PC-3 (cell line): ENCODE measurements at regions not wholly inside any gene's neighbourhood (a gene's known extent, or its start where the extent isn't known, plus 50 kb on each side); places are given as distances from the start of the nearest gene placed in this dataset.
"Not testable (repeated sequence)": the region's sequence is repeated elsewhere in the genome, so short reads cannot be mapped to it uniquely, and the experiment has no call there.

Experiments used
- ATAC-seq: fragments of 200-7000 bp; cut with Tn5 transposase; 2 replicates; pipeline ENCODE4 v1.9.1; 2020; ENCODE audit warnings: mild to moderate bottlenecking, moderate library complexity
- BruUV-seq: library from RNA; stranded (reverse); fragments of 400-500 nt; replicated peaks from 2 replicates; lab custom pipeline; 2021; lab: Mats Ljungman, UMichigan
- CTCF ChIA-PET: fragments of 300-600 bp; sonication (Branson Sonifier 250); formaldehyde crosslinking; loops from one replicate; lab custom pipeline; 2022; ENCODE audit warnings: antibody characterized with exemption; lab: Charles Lee
- POLR2A ChIA-PET: fragments of 300-600 bp; sonication (Branson Sonifier 250); formaldehyde crosslinking; loops from one replicate; lab custom pipeline; 2022; ENCODE audit warnings: antibody characterized with exemption; ENCODE audit not compliant: unreplicated experiment; lab: Charles Lee
- DNase-seq: peaks from one replicate; pipeline ENCODE4 v3.0.0-alpha.2; 2015
- H2AFZ ChIP-seq: fragments of 300-600 bp; sonication (generic); 2 replicates; pipeline ENCODE4 v1.6.0; 2016; ENCODE audit warnings: antibody characterized with exemption, low read length
- H3F3A ChIP-seq: fragments of 300-600 bp; sonication (generic); one replicate; pipeline ENCODE4 v1.6.0; 2017; ENCODE audit warnings: antibody characterized with exemption, low read length, control low read depth, mild to moderate bottlenecking; ENCODE audit not compliant: unreplicated experiment
- H3K27ac ChIP-seq: fragments of 300-600 bp; sonication (generic); 2 replicates; pipeline ENCODE4 v1.5.1; 2016; ENCODE audit warnings: mild to moderate bottlenecking, low read length
- H3K27me3 ChIP-seq: fragments of 300-600 bp; sonication (generic); 2 replicates; pipeline ENCODE4 v1.6.1; 2016; ENCODE audit warnings: low read length, mixed read lengths
- H3K36me3 ChIP-seq: fragments of 300-600 bp; sonication (generic); 2 replicates; pipeline ENCODE4 v1.6.1; 2016; ENCODE audit warnings: low read depth, mixed run types, low read length, mixed read lengths
- H3K4me1 ChIP-seq: fragments of 300-600 bp; sonication (generic); 2 replicates; pipeline ENCODE4 v1.5.1; 2016; ENCODE audit warnings: low read length; ENCODE audit not compliant: insufficient read depth
- H3K4me2 ChIP-seq: fragments of 300-600 bp; sonication (generic); 2 replicates; pipeline ENCODE4 v1.6.0; 2016; ENCODE audit warnings: low read length
- H3K4me3 ChIP-seq: fragments of 300-600 bp; sonication (generic); 2 replicates; pipeline ENCODE4 v1.5.1; 2016; ENCODE audit warnings: mild to moderate bottlenecking, low read length, mixed read lengths
- H3K79me2 ChIP-seq: fragments of 300-600 bp; sonication (generic); 2 replicates; pipeline ENCODE4 v1.6.1; 2017; ENCODE audit warnings: low read length, mixed read lengths
- H3K9ac ChIP-seq: fragments of 300-600 bp; sonication (generic); 2 replicates; pipeline ENCODE4 v1.6.0; 2016; ENCODE audit warnings: mild to moderate bottlenecking, low read length
- H3K9me2 ChIP-seq: fragments of 300-600 bp; sonication (generic); replicated peaks from 2 replicates; pipeline ENCODE4 v1.6.1; 2016; ENCODE audit warnings: mixed run types, low read length, mixed read lengths
- H3K9me3 ChIP-seq: fragments of 300-600 bp; sonication (generic); 2 replicates; pipeline ENCODE4 v1.6.1; 2016; ENCODE audit warnings: low read length, mixed read lengths
- H4K20me1 ChIP-seq: fragments of 300-600 bp; sonication (generic); 2 replicates; pipeline ENCODE4 v1.6.1; 2016; ENCODE audit warnings: low read length, mixed read lengths
- EZH2 ChIP-seq: fragments of 300-600 bp; sonication (generic); IDR thresholded peaks from one replicate; pipeline ENCODE4 v1.6.1; 2017; ENCODE audit warnings: antibody characterized with exemption, mild to moderate bottlenecking, low read length; ENCODE audit not compliant: unreplicated experiment
- EZH2phosphoT487 ChIP-seq: fragments of 300-600 bp; sonication (generic); IDR thresholded peaks from 2 replicates; pipeline ENCODE4 v1.6.1; 2018; ENCODE audit warnings: mild to moderate bottlenecking, antibody characterized with exemption, low read length, borderline replicate concordance
- intact Hi-C: fragments of 100-400 bp; cut with micrococcal nuclease; formaldehyde crosslinking; loops from 2 replicates; pipeline ENCODE4 v1.9.0; 2023
- TF ChIP-seq, protein P1 (sequence below): fragments of 300-600 bp; sonication (generic); conservative IDR thresholded peaks from 2 replicates; pipeline ENCODE4 v1.5.1; 2017; ENCODE audit warnings: antibody characterized with exemption, low read depth, mild to moderate bottlenecking, low read length

DNA sequence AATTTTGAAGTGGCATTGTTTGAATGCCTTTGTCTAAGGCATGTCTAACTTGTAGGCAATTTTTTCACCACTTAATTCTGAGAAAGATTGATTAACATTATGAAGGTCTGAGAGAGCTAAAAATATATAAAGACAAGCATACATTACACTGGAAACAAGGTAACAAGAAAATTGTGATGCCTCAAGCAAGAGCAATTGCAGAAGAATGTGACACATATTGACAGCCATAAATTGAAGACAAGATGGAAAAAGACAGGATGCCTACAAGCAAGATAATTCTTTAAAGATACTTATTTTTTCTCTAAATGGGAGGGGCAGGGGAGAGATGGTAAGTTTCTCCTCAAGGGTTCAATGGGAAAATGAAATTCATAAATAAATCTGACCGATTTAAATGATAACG lies 103.1 kb upstream of the CYLC2 start:
- Histone ChIP-seq H3K4me3 (no peak overlapping the region), H3K4me2 (no peak overlapping the region), H3K79me2 (no peaks in the 10 kb centered on the region), H3K27ac (no peak overlapping the region), H3K27me3 (no peaks in the 10 kb centered on the region), H3K36me3 (no peaks in the 10 kb centered on the region), H2AFZ (no peak overlapping the region), H3K9me2 (no peaks in the 10 kb centered on the region), H4K20me1 (no peaks in the 10 kb centered on the region), H3K4me1 (no peaks in the 10 kb centered on the region), H3K9ac (no peak overlapping the region), H3F3A (no peaks in the 10 kb centered on the region), H3K9me3 (no peaks in the 10 kb centered on the region)
- DNase-seq (no peak), ATAC-seq (no peak)
- POLR2A ChIA-PET, result no interaction called here
- intact Hi-C loops, result no loop called here
- CTCF ChIA-PET, result no interaction called here
- TF ChIP-seq EZH2phosphoT487 (no peak), EZH2 (no peak)
- TF ChIP-seq, protein P1, sequence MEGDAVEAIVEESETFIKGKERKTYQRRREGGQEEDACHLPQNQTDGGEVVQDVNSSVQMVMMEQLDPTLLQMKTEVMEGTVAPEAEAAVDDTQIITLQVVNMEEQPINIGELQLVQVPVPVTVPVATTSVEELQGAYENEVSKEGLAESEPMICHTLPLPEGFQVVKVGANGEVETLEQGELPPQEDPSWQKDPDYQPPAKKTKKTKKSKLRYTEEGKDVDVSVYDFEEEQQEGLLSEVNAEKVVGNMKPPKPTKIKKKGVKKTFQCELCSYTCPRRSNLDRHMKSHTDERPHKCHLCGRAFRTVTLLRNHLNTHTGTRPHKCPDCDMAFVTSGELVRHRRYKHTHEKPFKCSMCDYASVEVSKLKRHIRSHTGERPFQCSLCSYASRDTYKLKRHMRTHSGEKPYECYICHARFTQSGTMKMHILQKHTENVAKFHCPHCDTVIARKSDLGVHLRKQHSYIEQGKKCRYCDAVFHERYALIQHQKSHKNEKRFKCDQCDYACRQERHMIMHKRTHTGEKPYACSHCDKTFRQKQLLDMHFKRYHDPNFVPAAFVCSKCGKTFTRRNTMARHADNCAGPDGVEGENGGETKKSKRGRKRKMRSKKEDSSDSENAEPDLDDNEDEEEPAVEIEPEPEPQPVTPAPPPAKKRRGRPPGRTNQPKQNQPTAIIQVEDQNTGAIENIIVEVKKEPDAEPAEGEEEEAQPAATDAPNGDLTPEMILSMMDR, result no peak
- BruUV-seq, result no TSS peak

DNA sequence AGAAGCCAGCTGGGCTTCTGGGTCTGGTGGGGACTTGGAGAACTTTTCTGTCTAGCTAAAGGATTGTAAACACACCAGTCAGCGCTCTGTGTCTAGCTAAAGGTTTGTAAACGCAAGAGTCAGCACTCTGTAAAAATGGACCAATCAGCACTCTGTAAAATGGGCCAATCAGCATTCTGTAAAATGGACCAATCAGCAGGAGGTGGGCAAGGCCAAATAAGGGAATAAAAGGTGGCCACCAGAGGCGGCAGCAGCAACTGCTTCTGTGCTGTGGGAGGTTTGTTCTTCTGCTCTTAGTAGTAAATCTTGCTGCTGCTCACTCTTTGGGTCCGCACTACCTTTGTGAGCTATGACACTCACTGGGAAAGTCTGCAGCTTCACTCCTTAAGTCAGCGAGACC lies 106.4 kb upstream of the CYLC2 start:
- H2AFZ ChIP-seq, H3K79me2 ChIP-seq, H3K27me3 ChIP-seq, BruUV-seq, H3K4me1 ChIP-seq, intact Hi-C loops, H3K4me3 ChIP-seq, H3K27ac ChIP-seq, H3K9ac ChIP-seq, H4K20me1 ChIP-seq, POLR2A ChIA-PET, H3K4me2 ChIP-seq, H3K9me2 ChIP-seq, DNase-seq, H3K9me3 ChIP-seq, H3K36me3 ChIP-seq, H3F3A ChIP-seq, ATAC-seq, CTCF ChIA-PET: not testable (repeated sequence)

DNA sequence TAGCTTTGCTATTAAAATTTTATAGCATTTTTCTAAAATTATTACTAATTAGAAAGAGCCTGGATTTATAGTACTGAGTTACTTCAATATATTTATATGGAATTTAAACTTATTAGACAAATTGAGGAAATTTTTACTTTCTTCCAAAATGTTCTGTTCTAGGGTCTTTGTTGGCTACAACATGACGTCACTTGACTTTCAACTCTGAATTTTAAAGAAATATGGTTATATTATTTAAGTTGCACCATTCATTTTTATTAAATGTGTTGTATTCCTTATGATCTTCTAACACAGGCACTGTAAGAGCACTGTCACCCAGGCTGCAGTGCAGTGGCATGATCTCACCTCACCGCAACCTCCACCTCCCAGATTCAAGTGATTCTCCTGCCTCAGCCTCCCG lies 119.4 kb upstream of the CYLC2 start:
- no peak for ATAC-seq
- Histone ChIP-seq H4K20me1 (no peaks in the 10 kb centered on the region), H3K27ac (no peak overlapping the region), H3K4me2 (no peak overlapping the region), H3K4me1 (no peaks in the 10 kb centered on the region), H3K9me3 (no peaks in the 10 kb centered on the region), H3K36me3 (no peaks in the 10 kb centered on the region), H2AFZ (no peak overlapping the region), H3K79me2 (no peaks in the 10 kb centered on the region), H3K27me3 (no peaks in the 10 kb centered on the region), H3K9me2 (no peaks in the 10 kb centered on the region), H3K4me3 (no peak overlapping the region), H3F3A (no peaks in the 10 kb centered on the region), H3K9ac (no peak overlapping the region)
- intact Hi-C loops, result no loop called here
- DNase-seq, result no peak
- BruUV-seq, result no TSS peak
- no peak for TF ChIP-seq EZH2
- TF ChIP-seq, protein P1, result no peak
- no peak for TF ChIP-seq EZH2phosphoT487
- ChIA-PET POLR2A (no interaction called here), CTCF (no interaction called here)
